GM18511 (cell line): ENCODE measurements at regions not wholly inside any gene's neighbourhood (a gene's known extent, or its start where the extent isn't known, plus 50 kb on each side); places are given as distances from the start of the nearest gene placed in this dataset.
A peak's percentile ranks its signal among the peaks of the same experiment; 100 is the strongest.
"Not testable (repeated sequence)": the region's sequence is repeated elsewhere in the genome, so short reads cannot be mapped to it uniquely, and the experiment has no call there.

Experiments used
- ATAC-seq: cut with Tn5 transposase; IDR thresholded peaks from one replicate; pipeline ENCODE4 v1.9.1; 2021; ENCODE audit warnings: mild to moderate bottlenecking, moderate library complexity; ENCODE audit not compliant: unreplicated experiment

DNA sequence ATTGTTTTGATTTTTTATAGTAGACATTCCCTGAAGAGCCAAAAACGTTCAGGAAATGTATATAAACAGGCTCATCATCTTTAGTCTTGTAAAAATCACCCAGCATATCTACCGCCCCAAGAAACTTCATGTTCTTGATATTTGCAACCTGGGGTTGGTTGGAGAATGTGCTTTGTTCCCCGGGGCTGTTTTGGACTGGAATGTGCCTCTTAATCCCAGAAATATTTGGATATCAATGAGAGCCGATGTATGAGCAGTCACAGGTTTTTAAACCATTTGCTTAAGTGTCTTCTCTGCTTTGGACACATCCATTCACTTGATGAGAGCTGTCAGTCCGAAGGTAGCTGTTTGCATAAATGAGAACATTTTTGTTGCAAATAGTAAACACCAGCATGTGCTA is 449.7 kb downstream of the PCDH7 start:
- ATAC-seq = no peak

DNA sequence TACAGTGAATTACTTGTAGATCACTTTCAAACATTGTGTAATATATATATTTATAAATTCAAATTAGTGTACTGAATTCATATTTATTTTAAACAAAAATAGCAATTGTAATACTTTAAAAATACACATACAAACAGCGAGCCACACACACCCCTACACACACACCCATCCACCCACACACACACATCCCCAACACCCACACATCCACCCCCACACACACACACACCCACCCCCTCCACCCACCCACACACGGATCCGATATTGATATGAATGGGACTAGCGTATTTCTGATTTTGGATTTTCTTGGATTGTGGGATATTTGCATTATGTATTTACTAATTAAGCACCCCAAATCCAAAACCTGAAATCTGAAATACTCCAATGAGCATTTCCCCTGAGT is 451.2 kb downstream of the PCDH7 start:
- no peak for ATAC-seq

DNA sequence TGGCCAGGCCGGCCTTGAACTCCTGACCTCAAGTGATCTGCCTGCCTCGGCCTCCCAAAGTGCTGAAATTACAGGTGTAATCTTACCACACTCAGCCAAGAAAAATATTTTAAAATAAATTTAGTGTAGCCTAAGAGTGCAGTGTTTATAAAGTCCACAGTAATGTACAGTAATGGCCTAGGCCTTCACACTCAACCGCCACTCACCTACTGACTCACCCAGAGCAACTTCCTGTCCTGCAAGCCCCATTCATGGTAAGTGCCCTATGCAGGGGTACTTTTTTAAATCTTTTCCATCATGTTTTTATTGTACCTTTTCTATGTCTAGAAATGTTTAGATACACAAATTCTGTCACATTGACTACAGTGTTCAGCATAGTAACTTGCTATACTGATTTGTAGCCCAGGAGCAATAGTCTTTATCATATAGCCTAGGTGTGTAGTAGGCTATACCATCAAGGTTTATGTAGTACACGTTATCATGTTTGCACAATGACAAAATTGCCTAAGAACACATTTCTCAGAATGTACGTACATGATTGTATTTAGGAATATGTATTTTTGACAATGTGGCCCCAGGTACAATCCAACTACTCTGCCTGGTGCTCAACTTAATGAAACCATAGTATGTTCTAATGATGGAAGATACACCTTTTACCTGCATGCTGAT is 455.2 kb downstream of the PCDH7 start:
- no peak for ATAC-seq

DNA sequence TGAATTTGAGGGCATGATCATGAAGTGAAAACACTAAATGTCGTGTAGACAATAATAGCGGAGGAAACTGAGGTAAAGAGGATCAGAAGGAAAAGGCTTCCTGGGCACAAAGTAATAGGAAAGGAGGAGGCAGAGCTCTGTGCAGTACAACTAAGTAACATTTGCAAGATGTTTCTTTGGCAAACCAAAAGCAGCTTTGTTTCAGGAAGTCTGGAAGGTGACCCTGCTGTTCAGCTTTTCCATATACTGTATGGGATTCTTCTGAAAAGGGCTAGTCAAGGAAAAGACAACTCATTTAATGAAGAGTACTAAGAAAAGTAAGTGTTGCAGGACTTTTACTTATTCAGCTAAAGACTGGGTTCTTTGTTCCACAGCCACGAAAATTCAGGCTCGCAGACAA is 463.1 kb downstream of the PCDH7 start:
- no peak for ATAC-seq

DNA sequence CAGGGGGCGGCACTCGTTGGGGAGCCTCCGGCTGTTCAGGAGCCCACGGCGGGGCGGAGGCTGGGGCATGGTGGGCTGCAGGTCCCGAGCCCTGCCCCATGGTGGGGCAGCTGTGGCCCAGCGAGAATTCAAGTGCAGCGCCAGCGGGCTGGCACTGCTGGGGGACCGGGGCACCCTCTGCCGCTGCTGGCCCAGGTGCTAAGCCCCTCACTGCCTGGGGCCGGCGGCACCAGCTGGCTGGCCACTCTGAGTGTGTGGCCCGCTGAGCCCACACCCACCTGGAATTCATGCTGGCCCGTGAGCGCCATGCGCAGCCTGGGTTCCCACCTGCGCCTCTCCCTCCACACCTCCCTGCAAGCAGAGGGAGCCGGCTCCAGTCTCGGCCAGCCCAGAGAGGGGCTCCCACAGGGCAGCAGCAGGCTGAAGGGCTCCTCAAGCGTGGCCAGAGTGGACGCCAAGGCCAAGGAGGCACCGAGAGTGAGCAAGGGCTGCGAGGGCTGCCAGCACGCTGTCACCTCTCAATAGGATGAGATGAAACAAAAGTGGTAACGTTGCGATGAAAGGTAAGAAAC is 464.9 kb downstream of the PCDH7 start:
- ATAC-seq = no peak

DNA sequence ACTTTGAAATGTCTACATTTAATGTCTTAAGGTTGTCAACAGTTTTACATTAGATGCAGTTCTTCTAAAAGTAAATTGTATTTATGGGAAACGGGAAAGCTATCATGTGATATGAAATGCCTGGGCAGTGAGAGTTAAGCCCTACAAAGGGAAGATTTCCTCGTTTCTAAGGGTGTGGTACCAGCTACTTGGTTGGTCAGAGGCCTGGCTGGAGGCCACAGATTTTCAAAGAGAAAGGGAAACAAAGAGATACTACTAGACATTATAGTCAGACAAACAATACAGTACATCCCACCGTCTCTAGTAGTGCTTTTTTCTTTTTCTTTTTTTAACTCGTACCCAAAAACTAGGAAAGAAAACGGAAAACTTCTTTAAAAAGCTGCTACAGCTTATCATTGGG is 467.8 kb downstream of the PCDH7 start:
- ATAC-seq = no peak

DNA sequence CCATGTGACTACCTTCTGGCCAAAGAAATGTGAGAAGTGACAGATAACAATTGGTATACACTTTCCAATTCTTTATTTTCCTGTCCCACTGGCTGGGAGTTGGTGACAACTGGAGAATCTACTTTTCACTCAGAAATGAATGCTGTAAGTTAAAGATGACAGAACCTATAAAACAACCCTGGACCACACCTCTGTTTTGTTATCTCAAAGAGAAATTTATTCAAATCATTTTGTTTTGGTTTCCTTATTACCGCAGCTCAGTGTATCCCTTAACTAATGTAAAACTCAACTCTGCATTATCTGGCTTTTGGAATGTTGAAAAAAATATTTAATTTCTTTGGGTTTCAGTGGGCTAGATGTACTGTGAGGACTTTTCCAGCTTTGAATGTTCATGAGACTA is 469.8 kb downstream of the PCDH7 start:
- ATAC-seq = no peak

DNA sequence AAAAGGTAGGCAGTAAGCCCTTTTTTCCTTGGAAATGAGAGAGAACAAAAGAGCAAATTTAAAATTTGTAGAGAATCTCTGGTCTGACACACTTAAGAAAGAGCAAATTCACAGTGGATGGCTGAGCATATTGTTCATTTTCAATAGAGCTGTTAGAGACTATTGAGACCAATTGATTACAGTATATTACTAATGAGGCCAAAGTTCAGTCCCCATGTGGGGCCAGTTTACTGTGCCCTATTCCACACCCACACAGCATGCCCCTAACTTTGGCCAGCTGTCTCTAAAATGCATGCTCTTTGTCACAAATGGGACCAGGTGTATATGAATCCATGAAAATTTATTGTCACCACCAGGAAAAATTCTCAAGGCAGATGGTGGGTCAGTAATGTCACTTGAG is 470.5 kb downstream of the PCDH7 start:
- ATAC-seq = no peak

DNA sequence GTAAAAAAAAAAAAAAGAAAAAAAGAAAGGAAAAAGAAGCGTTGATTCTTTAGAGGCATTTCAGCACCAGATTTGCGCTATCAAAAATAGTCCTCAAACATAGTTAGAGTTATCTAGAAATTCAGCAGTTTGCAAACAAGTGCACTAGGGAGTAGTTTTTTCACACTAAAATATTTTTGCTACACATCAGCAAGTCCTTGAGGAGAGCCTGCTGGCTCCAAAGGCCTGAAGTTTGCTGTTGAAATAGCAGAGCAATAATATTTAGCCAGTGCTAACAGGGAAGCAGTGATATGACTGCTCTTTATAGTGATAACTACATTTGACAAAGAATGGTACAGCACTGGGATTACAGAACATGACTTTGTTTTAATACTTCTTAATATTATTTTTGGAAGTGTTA is 472.2 kb downstream of the PCDH7 start:
- no peak for ATAC-seq

DNA sequence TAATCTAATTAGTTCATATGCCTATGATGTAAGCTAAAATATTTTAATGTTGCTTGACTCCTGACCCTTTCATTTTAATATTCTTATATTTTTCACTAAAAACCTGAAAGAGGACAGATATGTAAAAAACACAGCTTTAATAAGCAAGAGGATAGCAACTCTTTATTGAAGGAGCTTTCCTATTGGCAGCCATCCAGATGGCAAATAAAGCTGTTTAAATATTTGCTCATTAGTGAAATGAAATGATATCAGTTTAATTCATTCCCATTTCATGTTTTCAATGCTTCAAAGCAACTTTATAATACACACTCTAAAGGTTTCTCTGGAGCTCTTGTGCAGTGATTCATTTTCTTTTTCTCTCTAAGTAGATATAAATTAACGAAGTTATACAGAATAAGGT is 473.4 kb downstream of the PCDH7 start:
- ATAC-seq = no peak

DNA sequence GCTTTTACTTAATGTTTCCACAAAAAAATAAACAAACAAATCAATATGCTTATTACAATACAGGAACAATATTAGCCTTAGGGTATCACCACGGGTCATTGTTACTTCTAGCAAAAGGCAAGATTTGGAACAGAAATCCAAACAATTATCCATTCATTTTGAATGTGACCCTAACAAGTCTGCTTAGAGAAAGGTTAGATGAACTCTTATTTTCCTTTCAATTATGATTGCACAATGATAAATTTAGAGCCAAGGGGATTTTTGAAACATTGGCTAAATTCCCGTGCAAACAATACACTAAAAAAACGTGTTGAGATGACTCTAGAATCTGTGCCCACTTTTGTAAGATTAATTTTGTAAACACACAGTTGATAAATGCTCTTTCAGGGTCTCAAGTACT is 474.7 kb downstream of the PCDH7 start:
- no peak for ATAC-seq

DNA sequence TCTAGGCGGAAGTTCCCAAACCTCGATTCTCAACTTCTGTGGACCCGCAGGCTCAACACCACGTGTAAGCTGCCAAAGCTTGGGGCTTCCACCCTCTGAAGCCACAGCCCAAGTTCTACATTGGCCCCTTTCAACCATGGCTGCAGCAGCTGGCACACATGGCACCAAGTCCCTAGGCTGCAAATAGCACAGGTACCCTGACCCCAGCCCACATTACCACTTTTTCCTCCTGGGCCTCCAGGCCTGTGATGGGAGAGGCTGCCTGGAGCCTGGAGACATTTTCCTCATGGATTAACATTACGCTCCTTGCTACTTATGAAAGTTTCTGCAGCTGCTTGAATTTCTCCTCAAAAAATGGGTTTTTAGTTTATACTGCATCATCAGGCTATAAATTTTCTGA is 479.5 kb downstream of the PCDH7 start:
- no peak for ATAC-seq

DNA sequence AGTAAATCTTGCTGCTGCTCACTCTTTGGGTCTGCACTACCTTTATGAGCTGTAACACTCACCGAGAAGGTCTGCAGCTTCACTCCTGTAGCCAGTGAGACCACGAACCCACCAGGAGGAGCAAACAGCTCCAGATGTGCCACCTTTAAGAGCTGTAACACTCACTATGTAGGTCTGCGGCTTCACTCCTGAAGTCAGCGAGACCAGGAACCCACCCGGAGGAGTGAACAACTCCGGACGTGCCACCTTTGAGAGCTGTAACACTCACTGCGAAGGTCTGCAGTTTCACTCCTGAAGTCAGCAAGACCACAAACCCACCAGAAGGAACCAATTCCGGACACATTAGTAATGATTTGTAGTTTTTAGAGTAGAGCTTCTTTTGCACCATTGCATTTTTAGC is 481.9 kb downstream of the PCDH7 start:
- not testable (repeated sequence) for ATAC-seq

DNA sequence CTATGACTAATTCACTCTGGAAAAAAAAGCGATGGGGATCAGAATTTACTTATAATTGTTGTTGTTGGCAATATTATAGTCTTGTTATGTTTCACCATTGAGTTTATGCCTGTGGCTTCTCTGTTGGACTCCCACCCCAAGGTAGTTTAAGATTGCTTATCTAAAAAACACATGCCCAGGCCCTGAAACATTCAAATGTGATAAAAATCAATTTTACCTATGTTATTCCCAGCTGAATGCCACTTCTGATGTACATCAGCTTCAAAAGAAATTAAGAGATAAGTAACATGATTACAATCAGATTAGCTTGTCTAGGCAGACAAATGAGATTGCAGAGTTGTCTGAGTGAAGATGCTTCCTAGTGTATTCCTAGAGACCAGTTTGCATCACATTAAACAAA is 484.7 kb downstream of the PCDH7 start:
- no peak for ATAC-seq

DNA sequence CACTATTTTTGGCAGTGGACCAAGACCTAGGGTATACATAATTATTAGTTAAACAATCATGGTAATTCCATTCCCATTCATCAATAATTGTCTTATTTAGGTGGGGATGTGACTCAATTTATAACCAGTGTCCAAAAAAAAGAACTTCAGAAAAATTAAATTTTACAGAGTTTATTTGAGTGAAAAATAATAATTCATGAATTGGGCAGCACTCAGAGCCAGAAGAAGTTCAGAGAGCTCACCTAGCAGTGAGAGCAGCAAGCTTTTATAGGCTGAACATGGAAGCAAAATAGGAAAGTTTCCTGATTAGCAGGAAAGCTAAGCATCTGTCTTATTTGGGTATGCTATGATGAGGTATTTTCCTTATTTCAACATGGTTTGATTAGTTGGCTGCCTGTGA is 500.8 kb downstream of the PCDH7 start:
- no peak for ATAC-seq

DNA sequence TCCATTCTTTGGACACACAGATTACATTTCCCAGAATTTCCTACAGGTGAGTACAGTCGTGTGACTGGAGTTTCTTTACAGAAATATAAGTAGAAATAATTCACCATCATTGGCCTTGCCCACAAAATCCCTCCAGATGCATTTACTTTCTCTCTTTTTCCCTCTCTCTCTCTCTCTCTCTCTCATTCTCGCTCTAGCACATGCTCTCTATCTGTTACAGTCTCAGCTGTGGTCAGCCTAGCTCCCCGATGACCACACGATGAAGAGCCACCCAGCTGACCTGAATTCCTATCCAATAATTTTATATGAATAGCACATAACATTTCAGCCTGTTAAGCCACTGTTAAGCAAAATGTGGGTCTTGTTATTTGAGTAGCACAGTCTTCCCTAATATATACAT is 507.9 kb downstream of the PCDH7 start:
- no peak for ATAC-seq

DNA sequence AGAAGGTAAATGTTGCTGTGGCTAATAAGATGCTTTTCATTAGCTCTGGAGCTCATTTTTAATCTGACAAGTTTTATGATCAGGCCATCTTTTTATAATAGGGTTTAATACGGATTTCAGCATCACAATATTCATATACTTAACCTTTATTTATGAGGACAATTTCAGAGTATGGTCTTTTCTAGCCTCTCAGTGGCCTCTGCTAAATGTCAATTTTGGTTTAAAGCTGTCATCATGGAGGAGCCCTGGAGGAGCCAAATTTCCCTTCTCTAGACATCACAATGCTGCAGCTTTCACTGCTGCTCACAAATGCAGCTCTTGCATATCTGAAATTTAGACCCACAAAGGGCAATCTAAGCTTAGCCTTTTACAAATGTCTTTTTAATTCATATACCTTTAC is 510.4 kb downstream of the PCDH7 start:
- no peak for ATAC-seq

DNA sequence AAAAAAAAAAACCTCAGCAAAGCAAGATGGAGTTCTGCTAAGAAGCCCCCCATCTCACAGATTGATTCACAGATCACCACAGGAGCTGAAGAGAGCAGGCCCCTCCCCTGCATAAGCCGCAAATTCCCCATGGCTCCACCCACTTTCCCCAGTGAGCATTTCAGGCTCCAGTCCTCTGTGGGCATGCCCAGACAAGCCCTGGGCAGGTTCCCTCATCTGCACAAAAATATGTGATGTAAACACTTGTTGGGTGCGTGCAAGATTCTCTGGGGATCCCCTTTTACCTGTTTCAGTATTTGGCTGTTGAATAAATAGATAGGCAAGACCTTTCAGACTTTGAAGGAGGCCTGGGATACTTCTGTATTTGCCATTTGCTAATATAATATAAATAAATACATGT is 514.3 kb downstream of the PCDH7 start:
- ATAC-seq = peak; percentile 82

DNA sequence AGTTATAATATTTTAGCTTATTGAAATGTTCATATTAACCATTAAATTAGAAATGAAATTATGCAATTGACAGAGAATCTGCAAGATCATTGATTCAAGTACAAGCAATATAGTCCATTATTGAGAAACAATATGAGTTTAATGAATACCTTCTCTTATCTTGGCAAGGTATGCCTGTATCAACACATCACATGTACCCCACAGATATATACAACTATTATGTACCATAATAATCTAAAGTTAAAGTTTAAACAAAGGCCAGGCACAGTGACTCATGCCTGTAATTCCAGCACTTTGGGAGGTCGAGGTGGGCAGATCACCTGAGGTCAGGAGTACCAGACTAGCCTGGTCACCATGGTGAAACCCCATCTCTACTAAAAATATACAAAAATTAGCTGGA is 514.7 kb downstream of the PCDH7 start:
- ATAC-seq = peak; percentile 22

DNA sequence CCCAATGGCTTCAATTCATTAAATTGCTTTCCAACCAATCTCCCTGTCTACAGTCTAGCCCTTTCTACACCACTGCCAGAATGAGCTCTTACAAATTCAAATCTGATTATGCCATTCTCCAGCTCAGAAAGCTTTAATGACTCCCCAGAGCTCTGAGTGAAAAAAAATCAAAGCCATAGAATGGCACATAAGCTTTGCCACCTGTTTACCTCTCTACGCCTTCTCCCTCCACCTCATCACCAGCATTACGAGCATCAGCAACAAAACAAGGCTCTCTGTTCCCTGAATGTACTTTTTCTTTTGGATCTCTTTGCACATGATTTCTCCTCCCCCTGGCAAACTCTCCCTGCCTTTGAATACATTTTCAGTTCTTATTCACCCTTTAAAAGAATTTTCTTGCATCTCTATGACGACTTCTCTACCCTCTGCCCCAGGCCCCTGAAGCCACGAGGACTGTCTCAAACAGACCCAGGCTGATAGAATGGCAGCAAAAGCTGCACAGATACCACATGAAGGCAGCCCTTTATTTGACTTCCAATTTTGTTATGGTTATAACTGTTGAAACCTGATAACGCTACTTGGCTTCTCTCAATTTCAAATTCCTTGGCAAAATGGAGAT is 516.0 kb downstream of the PCDH7 start:
- no peak for ATAC-seq

DNA sequence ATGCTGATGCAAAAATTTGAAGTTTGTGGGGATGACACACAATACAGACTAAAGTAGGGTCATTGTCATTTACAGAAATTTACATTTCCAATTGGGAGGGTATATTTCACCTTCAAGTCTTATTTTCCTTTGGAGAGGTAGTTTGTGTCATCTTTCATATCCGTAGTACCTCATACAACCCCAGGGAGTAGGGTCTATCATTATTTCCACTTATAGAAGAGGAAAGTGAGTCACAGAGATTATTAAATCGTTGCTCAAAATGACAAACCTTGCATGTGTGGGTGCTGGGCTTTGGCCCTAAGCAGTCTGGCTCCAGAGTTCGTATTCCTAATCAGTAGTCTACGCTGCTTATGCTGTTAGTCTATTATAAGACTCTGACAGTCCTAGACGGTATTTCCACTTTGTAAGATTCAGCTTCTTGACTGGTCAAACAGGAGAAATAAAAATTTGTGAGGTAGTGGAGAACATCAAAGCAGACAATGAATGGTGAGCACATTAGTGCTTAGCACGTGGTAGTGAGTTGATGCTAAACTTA is 516.5 kb downstream of the PCDH7 start:
- ATAC-seq = no peak

DNA sequence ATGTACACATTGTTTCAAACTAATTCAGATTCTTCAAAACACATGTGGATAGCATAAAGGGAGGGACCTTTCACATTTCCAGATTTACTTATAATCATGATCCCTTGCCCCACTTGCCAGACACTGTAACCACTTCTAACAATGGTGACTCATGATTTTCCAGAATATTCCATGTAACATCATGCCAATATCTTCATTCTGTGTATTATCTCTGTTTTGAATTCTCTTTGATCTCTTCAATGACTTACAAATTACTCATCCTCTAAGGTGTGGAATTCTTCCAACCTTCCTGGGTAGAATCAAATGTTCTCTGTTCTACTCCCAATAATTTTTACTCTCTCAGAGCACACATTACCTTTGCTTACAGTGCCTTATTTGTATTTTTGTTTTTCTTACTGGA is 517.1 kb downstream of the PCDH7 start:
- ATAC-seq = no peak

DNA sequence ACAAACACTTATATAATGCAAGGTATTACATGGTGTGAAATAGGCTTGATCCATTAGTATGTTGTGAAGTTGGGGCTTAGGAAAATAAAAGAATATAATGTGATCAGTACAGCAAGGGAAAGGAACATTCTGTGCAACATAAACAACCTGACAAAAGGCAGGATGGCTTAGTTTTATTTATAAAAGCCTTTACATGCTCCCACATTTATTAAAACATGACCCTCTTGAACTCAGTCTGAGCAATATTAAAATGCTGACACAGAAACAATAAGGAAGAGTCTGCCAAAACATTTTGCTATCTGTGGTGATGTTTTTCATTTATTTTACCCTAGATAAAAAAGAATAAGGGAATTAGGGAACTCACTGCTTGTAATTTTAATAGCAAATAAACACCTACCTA is 519.7 kb downstream of the PCDH7 start:
- no peak for ATAC-seq
